GM19452 (cell line): ENCODE measurements at regions not wholly inside any gene's neighbourhood (a gene's known extent, or its start where the extent isn't known, plus 50 kb on each side); places are given as distances from the start of the nearest gene placed in this dataset.

Source experiments
- ATAC-seq: cut with Tn5 transposase; IDR thresholded peaks from one replicate; pipeline ENCODE4 v1.9.1; 2021; ENCODE audit not compliant: unreplicated experiment

DNA sequence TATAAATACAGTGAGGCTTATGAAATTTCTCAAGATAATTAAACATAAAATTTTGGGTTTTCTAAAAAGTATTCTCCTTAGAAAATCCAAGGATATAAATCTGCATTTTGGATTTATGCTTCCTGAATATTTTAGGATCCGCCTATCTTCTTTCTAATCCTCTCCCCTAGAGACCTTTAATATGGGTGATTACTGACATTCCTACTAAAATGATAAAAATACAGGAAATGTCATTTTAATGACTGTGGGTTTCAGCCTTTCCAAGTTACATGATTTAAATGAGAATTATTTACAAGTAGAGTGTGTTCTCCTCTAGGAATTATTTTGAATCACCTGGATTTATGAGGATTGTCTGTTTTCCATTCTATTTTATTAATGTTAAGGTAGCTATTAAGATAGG lies 150.4 kb downstream of the C7orf25 start:
- no peak for ATAC-seq

DNA sequence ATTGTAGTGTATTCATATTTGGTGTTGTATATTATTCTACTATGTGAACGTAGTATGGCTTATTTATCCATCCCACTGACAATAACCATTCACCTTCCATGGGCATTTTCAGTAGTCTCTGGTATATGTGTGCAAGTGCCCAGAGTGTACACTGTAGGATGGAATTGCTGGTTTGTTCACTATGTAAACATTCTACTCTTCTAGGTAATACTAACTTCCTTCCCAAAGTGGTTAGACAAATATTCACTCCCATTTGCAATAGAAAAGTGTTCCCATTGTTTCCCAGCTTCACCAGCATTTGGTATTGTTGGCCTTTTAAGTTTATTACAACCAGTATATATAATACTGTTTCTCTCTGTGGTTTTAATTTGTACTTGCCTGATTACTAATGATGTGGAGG lies 153.7 kb downstream of the C7orf25 start:
- no peak for ATAC-seq

DNA sequence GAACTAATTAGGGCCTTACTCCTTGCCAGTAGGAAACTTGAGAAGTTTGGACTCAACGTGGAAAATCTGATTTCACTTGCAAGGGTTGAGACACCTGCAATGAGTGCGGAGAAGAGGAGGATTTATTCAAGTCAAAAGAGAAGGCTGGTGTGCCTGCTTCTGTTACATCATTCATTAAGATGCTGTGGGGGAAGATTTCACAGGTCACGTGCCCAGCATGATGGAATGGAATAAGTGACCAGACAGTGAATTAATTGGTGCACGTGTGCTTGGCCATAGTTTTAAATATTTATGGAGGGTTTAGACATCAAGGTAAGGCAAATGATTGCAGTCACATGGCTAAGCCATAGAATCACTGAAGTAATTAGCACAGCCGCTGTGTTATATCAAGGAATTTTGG lies 155.0 kb downstream of the C7orf25 start:
- ATAC-seq = no peak

DNA sequence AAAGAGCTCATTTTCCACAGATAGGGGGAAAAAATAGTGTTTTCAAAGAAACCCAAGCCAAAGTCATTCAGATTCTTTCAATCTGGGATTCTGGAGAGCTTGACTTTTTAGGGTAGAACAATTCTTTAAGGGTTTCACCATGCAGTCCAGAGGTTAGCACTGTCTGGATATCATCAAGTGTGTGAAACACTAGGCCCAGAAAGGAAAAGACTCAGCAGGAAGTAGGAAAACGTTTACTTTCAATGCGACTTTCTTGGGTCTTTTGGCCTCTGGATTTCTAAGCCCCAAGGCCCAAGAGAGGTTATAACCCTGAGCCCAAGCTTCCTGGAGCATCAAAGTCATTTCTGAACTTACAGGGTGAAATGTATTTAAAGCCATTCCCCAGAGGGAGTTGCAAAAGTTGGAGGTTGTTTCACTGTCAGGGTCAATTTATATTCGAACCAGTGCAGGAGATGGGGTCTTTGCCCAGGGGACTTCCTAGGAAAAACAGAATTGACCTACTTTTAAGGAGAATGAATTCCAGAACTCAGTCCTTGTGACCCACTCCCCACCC lies 158.0 kb downstream of the C7orf25 start:
- ATAC-seq = no peak

DNA sequence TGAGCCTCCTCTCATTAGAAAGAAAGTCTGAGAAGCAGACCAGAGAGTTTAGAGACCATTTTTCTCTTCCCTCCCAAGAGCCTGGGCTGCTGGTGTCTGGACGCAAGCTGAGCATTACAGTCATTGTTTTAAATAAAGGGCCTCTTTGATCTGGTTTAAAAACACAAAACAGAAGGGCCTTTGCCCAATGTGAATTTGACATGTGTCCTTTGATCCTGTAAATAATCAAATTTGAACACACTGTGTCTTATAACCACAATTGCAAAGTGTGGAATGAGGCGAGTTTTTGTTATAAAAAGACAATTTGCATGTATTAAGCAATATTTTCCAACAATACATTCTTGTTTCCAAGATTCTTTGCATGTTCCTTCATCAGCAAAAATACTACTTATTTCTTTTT lies 158.5 kb downstream of the C7orf25 start:
- no peak for ATAC-seq

DNA sequence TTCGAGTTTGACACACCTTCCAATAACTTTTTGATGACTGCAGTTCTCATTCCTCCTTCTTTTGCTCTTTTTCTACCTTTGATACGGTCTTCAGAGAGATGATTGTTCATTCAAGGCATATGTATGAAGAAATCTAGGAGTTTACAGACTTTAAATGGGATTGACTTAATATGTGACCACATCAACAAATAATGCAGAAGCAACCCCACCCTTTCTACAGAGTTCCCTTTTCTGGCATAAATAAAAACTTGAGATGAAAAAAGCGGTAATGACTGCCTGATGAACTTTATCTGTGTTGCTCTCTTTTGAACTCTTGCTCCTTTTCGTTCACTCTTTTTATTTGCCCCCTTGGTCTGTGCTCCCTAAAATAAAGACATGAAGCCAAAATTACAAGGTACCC lies 161.7 kb downstream of the C7orf25 start:
- ATAC-seq = no peak

DNA sequence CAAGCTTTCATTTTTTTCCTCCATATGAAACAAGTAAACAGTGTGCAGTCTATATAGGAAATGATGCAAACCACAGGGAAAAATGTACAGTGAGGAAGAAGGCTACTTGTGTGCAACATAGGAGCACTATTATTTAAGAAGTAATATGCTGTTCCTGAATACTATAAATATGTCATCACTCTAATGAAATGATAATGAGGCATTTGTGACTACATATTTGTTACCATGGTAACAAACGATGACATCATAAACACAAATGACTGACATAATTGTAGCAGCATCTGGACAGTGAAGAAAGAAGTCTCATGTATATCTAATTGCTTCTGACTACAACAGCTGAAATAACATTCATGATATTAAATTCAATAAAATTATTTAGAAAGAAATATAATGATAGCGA lies 164.8 kb downstream of the C7orf25 start:
- no peak for ATAC-seq

DNA sequence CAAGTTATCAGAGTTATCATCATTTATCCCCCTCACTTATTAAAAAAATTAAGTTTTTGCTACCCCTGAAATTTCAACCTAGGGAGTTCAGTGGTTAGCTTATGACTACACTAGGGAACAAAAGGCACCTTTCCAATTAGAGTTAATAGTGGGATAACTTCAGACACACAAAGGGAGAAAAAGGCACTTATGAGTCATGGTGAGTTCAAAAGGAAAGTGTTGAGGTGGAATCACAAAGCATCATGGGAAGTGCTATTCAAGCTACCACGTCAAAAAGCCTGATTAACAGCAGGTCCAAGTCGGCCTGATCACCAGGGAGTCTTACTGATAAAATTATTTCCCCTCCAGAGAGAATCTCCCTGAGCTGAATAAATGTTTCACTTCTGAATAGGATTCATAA lies 165.7 kb downstream of the C7orf25 start:
- ATAC-seq = no peak

DNA sequence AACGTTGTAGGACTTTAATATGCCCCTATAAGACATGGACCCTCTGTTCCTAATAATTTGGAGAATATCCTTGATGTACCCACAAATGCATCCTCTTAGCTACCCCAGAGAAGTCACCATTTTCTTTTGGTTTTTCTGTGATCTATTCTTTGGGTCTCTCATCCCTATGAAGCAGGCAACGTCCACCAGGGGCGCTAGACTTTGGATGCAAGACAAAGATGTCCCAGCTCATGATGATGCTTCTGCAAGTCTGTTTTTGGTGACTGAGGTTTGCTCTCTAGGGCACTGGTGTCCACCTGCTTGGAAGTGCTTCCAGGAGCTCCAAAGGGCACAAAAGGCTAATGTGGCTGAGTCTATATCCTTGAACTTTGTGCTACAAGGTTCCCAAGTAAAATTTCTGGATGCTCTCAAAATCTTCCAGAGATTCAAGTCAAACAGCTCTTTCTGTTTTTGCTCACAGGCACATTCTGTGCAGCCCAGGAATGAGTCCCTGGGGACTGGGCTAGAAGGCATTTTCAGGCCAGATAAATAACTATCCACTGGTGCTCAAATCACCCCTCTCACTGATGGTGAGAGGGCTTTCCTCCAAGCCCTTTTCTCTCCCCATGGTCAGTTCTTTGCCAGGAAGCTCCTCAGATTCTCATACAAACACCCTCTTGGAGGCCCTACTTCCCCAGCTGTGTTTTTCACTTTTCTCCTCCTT lies 166.4 kb downstream of the C7orf25 start:
- ATAC-seq = no peak

DNA sequence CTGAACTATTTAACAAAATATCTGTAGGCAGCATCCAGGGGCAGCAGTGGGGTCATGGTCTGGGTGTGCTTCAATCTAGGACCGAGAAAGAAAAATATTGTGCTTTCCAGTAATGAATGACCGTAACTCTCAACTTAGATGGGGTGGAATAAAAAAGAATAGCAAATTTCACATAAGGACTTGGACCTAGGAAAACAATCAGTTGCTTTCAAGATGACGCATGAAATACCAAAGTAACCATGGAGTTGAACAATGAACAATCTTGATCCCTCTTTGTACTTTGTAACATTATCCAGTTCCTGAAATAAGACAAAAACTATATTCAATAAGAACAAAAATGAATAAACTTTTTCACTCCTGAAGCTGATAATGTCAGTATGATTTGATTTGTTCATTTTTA lies 167.1 kb downstream of the C7orf25 start:
- no peak for ATAC-seq

DNA sequence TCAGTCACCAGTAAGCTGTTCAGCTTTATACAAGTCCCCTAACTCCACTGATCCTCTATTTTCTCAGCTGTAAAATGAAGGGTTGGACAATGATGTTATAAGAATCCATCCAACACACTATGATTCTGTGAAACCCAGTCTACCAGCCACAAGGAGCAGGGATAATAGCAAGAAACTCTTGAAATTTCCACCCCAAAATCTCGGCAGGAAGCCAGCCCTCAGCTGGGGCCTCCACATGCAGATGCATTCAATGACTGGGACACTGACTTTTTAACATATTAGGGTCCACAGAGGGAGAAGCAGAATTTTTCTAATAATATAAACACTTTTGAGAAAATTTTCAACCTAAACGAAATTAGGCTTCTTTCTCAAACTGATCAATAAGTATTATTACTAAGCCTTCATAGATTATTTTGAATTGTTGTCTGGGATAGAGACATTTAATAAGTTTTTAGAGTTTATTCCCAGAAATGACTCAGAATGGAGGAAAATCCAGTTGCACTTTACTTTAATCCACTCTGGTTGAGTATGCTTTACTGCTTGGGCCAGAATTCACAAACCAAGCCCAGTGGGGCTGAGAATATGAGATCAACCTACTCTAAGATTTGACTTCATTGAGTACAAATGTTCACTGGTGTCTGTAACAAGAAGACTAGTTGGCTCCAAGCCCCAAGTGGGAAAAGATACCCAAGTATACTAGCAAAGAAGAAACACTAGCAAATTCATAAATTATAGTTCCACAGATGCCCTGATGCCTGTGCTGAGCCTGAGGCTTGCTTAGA lies 168.6 kb downstream of the C7orf25 start:
- no peak for ATAC-seq

DNA sequence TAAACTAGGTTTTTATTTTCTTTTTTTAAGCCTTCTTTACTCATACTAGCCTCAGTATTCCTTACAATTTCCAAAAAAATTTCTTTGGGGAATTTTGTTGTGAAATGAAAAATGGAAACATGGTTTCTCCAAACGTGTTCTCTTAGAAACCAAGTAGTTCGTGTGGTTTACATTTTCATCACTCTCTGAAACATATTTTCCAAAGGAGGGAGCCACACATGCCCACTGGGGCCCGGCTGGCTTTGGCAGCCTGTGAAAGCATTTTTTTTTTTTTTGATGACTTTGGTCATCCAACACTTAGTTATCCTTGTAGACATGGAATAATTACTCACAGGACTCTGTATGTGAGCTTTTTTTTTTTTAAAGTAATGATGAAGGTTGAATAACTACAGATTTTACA lies 169.6 kb downstream of the C7orf25 start:
- no peak for ATAC-seq

DNA sequence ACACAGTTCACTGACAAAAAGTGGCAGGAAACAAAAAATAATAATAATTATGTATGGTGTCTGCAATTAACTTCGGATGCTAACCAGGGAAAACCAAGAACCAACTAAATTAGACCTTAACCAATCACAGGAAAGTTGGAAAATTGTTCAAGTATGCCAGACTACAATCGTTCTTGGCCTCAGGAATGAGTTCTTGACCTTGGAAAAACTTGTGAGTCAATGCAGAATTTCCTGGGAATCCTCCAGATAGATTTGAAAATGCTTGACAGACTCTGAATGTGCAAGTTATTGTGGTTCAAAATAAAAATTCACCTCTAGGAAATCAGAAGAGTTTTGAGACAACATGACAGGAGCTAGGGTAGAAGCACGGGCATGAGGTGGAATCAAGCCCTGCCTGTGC lies 171.5 kb downstream of the C7orf25 start:
- no peak for ATAC-seq

DNA sequence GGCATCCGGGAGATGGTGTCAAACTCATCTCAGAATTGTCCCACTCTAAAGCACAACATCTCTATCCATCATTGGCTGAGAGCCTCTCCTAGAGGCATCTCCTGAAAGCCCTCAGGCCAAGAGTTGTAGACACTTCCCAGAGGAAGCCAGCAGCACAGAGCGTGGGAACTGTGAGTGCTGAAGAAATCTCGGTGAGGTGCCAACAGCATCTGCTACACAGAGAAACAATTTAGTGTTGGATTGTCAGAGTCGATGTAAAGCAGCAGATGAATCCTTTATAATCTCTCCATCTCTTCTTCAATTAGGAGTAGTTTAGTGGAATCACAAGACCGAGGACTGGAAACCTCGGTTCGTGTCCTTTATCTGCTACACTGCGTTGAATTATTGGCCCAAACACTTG lies 172.2 kb downstream of the C7orf25 start:
- ATAC-seq = no peak

DNA sequence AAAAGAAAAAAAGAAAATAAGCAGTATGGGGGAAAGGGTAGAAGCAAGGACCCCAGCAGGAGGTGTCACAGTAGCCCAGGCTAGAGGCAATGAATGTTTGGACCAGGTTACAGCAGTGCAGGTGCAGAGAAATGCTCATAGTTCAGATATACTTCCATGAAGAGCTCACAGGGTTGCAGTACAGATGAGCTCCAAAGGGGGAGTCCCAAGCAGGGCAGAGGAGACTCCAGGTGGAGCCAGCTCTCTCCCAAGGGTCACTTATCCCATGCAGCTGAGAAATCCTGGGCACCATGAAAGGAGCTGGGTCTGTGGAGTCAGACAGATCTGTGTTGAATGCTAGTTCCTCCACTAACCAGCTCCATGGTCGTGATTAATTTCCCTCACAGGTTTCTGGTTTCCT lies 174.9 kb downstream of the C7orf25 start:
- ATAC-seq = no peak

DNA sequence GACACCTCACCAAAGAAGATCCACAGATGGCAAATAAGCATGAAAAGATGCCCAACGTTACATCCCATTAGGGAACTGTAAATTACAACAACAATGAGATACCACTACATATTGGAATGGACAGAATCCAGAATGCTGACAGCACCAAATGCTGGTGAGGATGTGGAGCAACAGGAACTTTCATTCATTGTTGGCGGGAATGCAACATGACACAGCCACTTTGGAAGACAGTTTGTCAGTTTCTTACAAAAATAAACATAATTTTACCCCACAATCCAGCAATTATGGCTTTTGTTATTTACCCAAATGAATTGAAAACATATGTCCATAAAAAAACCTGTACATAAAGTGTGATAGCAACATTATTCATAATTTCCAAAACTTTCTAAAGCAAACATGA lies 176.8 kb downstream of the C7orf25 start:
- ATAC-seq = no peak

DNA sequence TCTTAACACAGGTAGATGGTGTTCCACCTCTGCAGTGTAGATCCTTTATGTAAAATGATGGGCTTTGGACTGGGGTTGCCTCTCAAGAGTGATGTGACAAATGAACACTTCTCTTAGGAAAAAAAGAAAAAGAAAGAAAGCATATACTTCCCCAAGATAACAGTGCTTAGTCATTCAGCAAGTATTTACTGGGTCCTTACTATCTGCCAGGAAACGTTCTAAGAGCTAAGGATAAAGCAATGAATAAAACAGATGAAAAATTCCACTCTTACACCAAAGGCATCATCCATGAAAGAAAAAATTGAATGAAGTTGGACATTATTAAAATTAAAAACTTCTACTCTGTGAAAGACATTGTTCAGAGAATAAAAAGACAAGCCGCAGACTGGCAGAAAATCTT lies 177.3 kb downstream of the C7orf25 start:
- no peak for ATAC-seq

DNA sequence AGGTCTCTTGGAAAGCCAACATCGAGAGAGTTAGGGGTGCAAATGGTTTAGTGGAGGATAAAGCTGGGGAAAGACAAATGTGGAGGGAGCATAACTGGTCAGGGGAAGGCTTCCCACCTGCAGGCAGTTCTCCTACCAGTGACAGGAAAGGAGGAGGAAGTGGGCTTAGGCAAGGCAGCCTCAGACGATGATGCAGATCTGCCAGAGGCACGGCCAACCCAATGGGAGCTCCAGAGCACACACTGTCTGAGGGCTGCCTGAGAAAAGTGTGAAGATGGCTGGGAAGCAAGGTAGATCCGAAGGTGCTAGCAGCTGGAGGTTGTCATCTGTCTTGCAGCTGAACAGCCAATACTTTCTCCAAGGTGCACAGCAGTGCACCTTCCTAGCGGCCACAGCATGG lies 178.8 kb downstream of the C7orf25 start:
- ATAC-seq = no peak

DNA sequence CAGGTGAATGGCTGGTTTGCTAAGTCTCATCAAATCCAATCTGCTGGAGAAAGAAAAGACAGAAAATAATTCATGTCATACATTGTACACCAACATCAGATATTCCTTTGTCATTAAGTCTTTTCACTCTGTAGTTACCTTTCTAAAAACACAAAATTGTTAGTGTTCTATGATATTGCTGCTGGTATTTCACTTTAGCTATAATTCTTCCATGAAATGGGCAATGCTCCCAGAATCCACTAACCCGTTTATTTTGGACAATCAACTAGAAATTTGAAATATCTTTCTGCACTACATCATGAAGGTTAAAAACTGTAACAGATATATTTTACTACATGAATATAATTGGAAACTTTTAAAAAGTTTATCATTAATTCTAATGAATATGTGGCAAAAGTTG lies 181.3 kb downstream of the C7orf25 start:
- no peak for ATAC-seq

DNA sequence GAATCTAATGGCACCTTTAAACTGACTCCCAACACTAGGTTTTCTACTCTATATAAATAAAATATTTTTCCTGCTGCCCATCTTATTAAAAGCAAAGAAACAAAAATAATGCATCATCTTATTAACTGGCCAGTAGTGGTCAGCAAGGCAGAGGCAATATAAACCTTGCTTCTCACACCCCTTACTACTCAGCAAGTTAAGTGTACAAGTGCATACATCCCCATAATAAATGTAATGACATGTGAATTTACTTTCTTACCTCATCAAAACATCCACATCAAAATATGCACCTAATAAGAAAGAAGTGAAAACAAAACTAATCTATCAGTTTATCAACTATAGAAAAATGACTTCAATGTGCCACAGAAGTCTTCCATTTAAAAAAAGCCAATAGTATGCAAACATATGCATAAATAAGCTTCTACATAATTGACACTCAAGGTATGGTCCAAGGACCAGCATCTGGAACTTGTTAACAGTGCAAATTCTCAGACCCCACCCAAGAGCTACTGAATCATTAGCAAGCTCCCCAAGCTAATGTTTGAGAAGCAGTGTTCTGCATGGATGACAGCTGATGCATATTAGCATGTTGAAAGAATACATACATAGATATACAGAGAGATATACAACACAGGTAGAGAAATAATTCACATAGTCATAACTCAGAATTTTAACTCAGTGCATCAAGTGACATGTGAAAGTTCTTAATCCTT lies 182.7 kb downstream of the C7orf25 start:
- no peak for ATAC-seq

DNA sequence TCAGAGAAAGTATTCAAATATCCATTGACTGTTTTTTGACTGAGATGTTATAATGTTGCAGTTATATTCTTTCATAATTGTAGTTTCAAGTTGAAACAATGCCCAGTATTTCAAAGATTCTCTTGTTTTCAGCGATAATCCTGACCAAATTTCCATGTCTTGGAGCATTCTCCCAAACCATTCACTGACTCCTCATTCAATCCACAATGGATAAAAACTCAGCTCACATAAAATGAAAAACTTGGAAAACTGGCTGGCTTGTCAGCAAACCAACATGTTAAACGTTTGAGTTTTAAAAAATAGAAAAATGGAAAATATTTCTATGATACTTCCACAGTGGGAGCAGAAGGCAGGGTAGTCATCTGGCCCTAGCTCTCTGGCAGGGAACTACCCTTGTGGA lies 184.4 kb downstream of the C7orf25 start:
- ATAC-seq = no peak
